ENCODE measurements at regions not wholly inside any gene's neighbourhood (a gene's known extent, or its start where the extent isn't known, plus 50 kb on each side); places are given as distances from the start of the nearest gene placed in this dataset.

DNA sequence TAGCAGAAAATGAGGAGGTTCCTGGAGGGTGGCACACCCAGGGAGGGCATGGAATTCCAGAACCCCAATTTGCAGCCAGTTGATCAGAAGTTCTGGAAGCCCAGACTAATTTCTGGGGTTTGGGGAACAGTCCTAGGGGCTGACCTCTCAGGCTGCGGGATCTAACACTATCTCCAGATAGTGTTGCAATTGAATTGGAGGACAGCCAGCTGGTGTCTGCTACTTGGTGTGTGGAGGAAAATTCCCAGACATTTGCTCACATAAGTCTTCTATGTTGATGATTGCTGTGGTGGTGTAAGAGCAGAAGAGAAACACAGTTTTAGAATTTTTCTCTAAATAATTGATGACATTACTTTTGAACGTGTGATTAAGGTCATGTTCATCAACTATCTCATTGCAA, 154.3 kb upstream of the RNPC3 start:
- H3K36me3 Mint-ChIP-seq = no peaks in the 10 kb centered on the region
- H3K4me1 Mint-ChIP-seq = no peaks in the 10 kb centered on the region
- ATAC-seq (no peak), DNase-seq (ENCODE audit: low spot score in 2 of 2) (no peak)
- no peak overlapping the region for H3K27ac Mint-ChIP-seq
- H3K9me3 Mint-ChIP-seq = peaks cover 2% of the 10 kb centered on the region
- H3K4me3 Mint-ChIP-seq = no peak overlapping the region

DNA sequence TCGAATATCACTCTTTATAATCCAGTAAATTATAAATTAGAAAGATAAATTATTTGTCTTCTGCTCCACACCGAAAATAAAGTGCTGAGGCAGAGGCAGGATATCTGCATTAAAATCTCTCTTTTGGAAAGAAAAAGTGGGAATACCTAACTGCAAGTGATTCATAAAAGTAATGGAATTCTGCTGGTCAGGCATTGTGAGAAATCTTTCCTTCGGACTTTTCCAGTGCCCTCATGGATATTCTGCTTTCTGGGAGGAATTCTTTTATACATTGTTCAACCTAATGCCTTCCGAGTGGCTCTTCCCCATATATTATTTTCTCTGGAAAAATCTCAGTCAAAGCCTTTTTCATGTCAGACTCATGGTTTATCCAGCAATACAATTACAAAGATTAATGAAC, 158.3 kb upstream of the RNPC3 start:
- no peaks in the 10 kb centered on the region for H3K4me1 Mint-ChIP-seq
- H3K27ac Mint-ChIP-seq = no peak overlapping the region
- H3K4me3 Mint-ChIP-seq = no peak overlapping the region
- H3K9me3 Mint-ChIP-seq = no peaks in the 10 kb centered on the region
- no peaks in the 10 kb centered on the region for H3K36me3 Mint-ChIP-seq
- no peak for ATAC-seq
- DNase-seq (ENCODE audit: low spot score in 2 of 2) = no peak

DNA sequence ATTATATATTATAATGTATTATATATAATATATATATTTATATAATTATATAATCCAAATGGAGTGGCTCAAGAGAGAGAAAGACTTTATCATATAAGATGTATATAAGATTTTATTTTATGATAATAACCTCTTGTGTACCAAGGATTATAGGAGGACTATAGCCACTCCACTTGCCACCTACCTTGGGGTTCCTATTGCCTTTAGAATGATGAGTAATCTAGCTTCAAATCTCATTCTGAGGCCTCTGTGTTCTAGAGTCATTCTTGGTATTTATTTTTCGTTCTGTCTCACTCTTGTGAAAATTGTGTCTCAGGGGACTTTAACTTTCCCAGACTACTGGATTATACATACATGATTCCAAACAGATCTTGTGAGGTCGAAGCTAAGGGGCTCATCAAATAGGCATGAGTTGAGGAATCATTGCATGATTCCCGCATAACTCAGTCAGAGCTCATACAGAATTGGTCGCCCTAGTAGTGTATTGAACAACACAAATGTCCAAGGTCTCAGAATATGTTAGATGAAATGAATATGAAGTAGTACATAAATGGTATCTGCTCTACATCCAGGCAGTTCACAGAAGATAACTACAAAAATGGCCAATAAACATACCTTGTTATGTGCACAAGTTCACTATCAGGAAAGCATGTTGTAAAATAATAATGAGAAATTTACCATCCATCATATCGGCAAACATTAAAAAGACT, 159.5 kb upstream of the RNPC3 start:
- Mint-ChIP-seq H3K36me3 (no peaks in the 10 kb centered on the region), H3K27ac (no peak overlapping the region), H3K4me3 (no peak overlapping the region), H3K9me3 (no peaks in the 10 kb centered on the region), H3K4me1 (no peaks in the 10 kb centered on the region)
- peak; percentile 78 for ATAC-seq
- DNase-seq (ENCODE audit: low spot score in 2 of 2) = no peak

DNA sequence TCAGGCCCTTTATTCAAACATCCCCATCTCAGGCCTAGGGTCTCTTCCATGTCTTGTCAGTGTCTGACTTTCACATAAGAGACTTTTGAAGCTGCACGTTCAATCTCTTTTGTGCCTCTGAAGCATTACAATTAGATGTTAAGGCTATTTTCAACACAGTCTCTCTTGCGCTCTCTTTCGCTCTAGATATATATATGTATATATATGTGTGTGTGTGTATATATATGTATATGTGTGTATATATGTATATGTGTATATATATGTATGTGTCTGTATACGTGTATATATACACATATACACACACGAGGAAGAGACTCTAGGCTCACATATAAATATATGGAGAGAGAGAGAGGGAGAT, 162.5 kb upstream of the RNPC3 start:
- no peak overlapping the region for H3K4me3 Mint-ChIP-seq
- H3K9me3 Mint-ChIP-seq = no peaks in the 10 kb centered on the region
- ATAC-seq = peak; percentile 61
- no peak overlapping the region for H3K27ac Mint-ChIP-seq
- no peak for DNase-seq (ENCODE audit: low spot score in 2 of 2)
- no peaks in the 10 kb centered on the region for H3K4me1 Mint-ChIP-seq
- no peaks in the 10 kb centered on the region for H3K36me3 Mint-ChIP-seq

DNA sequence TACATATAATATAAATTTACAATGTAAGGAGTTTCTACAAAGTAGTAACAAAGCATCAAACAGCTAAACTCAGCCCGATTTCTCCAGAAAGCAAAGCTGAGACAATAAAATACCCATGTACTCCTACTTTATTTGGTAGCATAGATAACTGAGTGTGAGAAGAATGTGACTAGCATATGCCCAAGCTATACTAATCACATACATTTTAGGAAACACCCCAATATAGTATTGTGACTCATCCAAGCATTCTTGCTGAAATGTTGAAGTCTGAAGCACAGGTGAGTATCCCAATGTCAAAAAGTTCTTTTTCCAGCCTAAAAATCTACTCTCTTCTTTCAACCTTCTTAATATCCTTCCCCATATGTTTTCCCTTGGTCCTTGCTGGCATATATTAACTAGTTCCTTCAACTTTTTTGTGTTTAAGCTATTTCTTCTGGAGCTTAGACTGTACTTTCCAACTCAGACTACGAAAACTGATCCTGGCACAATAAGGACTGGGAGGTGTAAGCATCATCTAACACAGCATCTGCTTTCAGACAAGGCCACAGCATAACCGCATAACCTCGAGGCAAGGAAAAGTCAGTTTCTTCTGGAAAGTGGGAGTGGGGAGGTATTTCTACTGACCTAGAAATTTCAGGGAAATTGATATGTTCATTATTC, 163.0 kb upstream of the RNPC3 start:
- DNase-seq (ENCODE audit: low spot score in 2 of 2) = peak in 1 of 2 donors; percentile 49
- Mint-ChIP-seq H3K27ac (no peak overlapping the region), H3K4me3 (no peak overlapping the region), H3K36me3 (no peaks in the 10 kb centered on the region), H3K9me3 (no peaks in the 10 kb centered on the region), H3K4me1 (no peaks in the 10 kb centered on the region)
- peak; percentile 70 for ATAC-seq

DNA sequence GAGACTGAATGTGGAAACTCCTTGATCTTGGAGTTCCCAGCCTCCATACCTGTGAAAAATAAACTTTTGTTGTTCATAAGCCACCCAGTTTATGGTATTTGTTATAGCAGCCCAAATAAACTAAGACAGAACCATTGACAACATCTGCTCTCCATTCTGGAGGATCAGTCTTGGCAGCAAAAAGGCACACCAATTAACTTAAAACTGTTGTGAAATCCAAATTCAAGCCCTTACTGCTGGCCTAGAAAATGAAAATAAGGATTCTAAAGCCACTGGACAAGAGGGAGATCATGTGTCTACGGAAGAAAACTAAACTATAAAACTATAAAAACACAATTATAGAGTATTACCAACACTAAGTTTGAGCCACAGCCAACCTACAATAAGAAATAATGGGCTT, 172.1 kb upstream of the RNPC3 start:
- Mint-ChIP-seq H3K4me1 (no peaks in the 10 kb centered on the region), H3K36me3 (no peaks in the 10 kb centered on the region), H3K27ac (no peak overlapping the region), H3K4me3 (no peak overlapping the region), H3K9me3 (peaks cover 1% of the 10 kb centered on the region)
- DNase-seq (ENCODE audit: low spot score in 2 of 2) (no peak), ATAC-seq (no peak)

DNA sequence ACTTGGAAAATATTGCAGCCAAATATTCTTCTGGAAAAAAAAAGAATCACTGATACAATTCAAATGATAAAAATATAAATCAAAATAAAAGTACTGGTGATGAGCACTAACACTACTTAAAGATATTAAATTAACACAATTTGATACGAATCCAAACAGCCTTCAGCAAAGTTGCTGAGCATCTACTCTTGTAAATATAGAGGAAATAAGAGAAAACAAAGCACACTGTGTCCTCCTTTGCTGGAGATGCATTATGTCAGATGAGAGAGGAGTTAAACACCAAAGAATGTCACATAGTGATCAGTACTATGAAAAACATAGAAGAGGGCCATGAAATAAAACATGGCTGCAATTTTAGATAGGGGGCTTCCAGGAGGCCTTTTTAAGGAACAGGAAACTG, 177.4 kb upstream of the RNPC3 start:
- ATAC-seq (no peak), DNase-seq (ENCODE audit: low spot score in 2 of 2) (no peak)
- no peaks in the 10 kb centered on the region for H3K4me1 Mint-ChIP-seq

DNA sequence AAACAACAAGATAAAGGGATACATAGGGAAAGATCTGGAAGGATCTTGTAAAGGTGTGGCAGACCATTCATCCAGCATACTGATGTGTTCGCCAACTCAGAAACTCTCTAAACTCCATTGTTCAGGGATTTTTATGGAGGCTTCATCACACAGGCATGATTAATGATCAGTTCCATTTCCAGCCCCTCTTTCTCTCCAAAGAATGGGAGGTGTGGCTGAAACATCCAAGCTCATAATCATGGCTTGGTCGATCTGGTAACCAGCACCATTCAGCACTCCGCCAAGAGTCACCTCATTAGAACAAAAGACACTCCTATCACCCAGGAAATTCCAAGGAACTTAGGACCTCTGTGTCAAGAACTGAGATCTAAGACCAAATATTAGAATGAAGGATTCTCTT, 180.6 kb upstream of the RNPC3 start:
- H3K27ac Mint-ChIP-seq = no peak overlapping the region
- no peak for DNase-seq (ENCODE audit: low spot score in 2 of 2)
- no peaks in the 10 kb centered on the region for H3K4me1 Mint-ChIP-seq

More for the DNA sequence above, 177.4 kb upstream of the RNPC3 start:
- no peak overlapping the region for H3K27ac Mint-ChIP-seq
- H3K4me3 Mint-ChIP-seq = no peak overlapping the region
- peaks cover 4% of the 10 kb centered on the region for H3K9me3 Mint-ChIP-seq
- no peaks in the 10 kb centered on the region for H3K36me3 Mint-ChIP-seq

DNA sequence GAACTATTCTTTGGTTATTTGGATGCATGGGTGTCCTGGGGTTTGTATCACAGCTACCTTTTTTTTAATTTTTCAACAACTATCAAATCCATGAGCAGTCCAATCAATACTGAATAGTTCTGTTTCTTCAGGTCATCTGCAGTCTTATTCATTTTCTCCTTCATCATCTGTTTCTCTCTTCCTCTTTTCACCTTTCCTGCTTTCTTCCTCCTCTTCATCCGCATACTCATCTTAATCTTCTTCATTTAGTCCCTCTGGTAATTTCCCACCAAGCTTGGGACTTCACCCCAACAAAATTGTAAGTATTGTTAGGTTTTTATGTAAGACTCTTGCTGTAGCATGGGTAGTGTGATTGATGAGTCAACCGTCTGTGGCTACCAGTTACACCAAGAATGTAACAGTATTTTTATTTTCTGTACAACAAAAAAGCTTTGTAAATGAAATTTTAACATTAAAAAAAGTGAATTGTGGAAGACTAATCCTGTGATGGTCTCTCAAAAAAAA, 184.1 kb upstream of the RNPC3 start:
- H3K9me3 Mint-ChIP-seq = peaks cover 3% of the 10 kb centered on the region
- no peaks in the 10 kb centered on the region for H3K4me1 Mint-ChIP-seq
- H3K36me3 Mint-ChIP-seq = no peaks in the 10 kb centered on the region
- no peak overlapping the region for H3K4me3 Mint-ChIP-seq
- DNase-seq (ENCODE audit: low spot score in 2 of 2) (no peak), ATAC-seq (no peak)
- H3K27ac Mint-ChIP-seq = no peak overlapping the region

More for the DNA sequence above, 180.6 kb upstream of the RNPC3 start:
- Mint-ChIP-seq H3K9me3 (peaks cover 4% of the 10 kb centered on the region), H3K36me3 (no peaks in the 10 kb centered on the region), H3K4me3 (no peak overlapping the region)
- ATAC-seq = no peak

DNA sequence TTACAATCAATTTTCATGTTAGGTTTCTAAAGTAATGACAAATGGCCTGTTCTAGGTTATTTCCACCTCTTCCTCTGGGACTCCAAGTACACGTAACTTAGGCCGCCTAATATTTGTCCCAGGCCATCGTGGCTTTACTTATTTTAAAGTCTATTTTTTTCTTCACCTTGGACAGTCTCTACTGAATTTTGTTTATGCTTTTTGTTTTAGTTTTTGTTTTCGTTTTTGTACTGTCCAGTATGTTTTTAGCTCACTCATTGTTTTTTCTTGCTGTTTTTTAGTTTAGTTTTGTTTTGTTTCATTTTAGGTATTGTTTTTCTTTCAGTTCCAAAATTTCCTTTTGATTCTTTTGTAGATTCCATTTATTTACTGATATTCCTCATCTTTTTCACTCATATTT, 187.7 kb upstream of the RNPC3 start:
- Mint-ChIP-seq H3K36me3 (no peaks in the 10 kb centered on the region), H3K4me3 (no peak overlapping the region), H3K9me3 (peaks cover 3% of the 10 kb centered on the region), H3K4me1 (no peaks in the 10 kb centered on the region), H3K27ac (no peak overlapping the region)
- DNase-seq (ENCODE audit: low spot score in 2 of 2) (no peak), ATAC-seq (no peak)

DNA sequence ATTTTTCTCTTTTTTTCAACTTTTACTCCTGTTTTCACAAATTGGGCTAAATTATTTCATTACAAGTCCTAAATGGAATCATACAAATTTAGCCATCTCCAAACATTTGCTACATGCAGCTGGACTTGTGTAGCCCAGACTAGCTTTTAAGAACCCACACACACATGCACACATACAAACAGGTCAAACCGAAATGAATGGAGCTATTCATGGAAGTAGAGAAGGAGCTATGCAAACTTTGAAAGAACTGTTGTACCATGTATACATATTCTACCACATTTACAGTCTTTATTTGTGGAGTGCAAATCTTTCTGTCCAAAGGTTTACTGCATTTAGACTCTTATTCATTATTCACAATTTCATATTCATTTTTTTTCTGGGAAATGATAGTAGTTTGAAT, 189.1 kb upstream of the RNPC3 start:
- no peak overlapping the region for H3K27ac Mint-ChIP-seq
- no peaks in the 10 kb centered on the region for H3K36me3 Mint-ChIP-seq
- no peak for DNase-seq (ENCODE audit: low spot score in 2 of 2)
- ATAC-seq = no peak
- no peaks in the 10 kb centered on the region for H3K4me1 Mint-ChIP-seq
- peaks cover 3% of the 10 kb centered on the region for H3K9me3 Mint-ChIP-seq
- no peak overlapping the region for H3K4me3 Mint-ChIP-seq

DNA sequence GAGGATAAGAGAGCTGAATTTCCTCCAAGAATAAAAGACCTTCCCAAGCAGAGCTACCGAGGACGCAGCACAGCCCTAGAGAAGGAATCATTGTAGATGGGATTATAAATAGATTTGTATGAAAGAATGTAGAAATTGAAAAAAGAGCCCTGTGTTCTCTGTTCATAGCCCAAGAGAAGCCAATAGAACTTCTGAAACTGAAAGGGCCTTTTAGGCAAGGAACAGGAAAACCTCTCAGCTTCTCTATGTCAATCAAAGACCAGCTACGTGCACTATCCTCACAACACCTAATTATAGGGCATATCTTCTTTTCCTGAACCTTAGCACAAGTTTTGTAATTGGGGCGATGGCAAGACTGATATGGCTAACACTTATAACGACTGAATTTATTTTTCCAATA, 192.4 kb upstream of the RNPC3 start:
- no peaks in the 10 kb centered on the region for H3K4me1 Mint-ChIP-seq
- no peak overlapping the region for H3K4me3 Mint-ChIP-seq
- DNase-seq (ENCODE audit: low spot score in 2 of 2) (no peak), ATAC-seq (no peak)
- H3K27ac Mint-ChIP-seq = no peak overlapping the region
- H3K9me3 Mint-ChIP-seq = peaks cover 7% of the 10 kb centered on the region
- H3K36me3 Mint-ChIP-seq = no peaks in the 10 kb centered on the region

DNA sequence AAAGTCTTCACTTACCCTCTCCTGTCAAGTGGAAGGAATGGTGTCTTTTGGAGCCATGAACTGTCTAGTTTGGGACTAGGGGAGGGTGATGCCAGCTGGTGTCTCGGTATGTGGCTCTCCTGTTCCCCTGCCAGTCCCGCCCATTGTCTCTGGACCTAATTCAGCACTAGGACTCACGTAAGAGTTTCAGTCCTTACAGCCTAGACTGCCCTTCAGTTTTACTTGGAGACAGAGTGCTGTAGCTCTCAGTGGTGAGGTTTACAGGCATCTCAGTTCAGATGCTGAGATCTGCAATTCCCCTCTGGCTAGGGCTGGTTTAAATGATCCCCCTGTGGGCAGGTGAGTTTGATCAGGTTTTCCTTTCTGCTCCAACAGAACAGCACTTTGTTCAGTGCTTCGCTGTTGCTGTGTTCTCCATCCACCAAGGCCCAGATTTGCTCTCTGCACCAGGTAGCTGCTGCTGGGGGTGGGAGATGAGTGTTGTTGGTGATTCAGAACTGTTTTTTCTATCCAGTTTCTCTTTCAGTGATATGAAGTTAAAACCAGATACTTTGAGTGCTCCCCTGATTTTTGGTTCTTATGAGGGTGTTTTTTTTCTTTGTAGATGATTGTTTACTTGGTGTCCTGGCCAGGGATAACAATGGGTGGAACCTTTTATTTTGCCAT, 198.3 kb upstream of the RNPC3 start:
- no peak overlapping the region for H3K27ac Mint-ChIP-seq
- no peaks in the 10 kb centered on the region for H3K4me1 Mint-ChIP-seq
- ATAC-seq (no peak), DNase-seq (ENCODE audit: low spot score in 2 of 2) (no peak)
- H3K9me3 Mint-ChIP-seq = peaks cover 14% of the 10 kb centered on the region
- no peaks in the 10 kb centered on the region for H3K36me3 Mint-ChIP-seq
- no peak overlapping the region for H3K4me3 Mint-ChIP-seq

DNA sequence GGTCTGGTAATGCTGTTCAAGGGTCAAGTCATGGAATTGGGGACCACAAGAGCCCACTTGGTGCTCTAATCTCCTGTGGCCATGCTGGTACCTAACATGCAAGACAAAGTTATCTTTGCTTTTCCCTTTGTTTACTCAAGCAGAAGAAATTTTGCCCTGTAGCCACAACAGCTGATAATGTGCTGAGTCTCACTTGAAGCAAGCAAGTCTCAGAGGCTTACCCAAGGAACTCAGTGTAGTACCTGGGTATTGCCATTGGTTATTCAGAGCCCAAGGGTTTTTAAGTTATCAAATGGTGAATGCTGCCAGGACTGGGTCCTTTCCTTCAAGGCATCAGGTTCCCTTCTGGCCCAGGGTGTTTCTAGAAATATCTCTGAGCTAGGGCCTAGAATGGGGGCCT, 198.9 kb upstream of the RNPC3 start:
- Mint-ChIP-seq H3K4me1 (no peaks in the 10 kb centered on the region), H3K4me3 (no peak overlapping the region), H3K27ac (no peak overlapping the region), H3K36me3 (no peaks in the 10 kb centered on the region), H3K9me3 (peaks cover 17% of the 10 kb centered on the region)
- ATAC-seq (no peak), DNase-seq (ENCODE audit: low spot score in 2 of 2) (no peak)

DNA sequence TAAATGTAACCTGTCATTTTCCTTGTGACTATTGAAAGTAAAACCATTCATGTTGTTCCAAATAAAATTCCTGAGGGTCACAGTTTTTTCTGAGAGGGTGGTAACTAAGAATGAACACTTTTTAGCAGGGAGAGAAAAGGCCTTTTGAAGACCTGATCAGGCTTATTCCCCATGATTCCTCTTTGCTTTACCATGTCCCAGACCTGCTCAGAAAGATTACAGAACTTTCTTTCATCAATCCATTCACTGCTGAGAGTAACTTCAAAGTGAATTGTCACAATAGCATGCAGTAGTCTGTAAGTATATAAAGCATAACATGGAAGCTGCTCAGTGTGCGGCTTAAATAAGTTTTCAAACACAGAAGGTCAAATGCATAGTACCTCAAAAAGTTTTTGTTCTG, 201.5 kb upstream of the COL11A1 start:
- Mint-ChIP-seq H3K4me3 (no peak overlapping the region), H3K27ac (no peak overlapping the region), H3K9me3 (peaks cover 2% of the 10 kb centered on the region), H3K36me3 (no peaks in the 10 kb centered on the region), H3K4me1 (no peaks in the 10 kb centered on the region)
- no peak for DNase-seq (ENCODE audit: low spot score in 2 of 2)
- ATAC-seq = no peak

DNA sequence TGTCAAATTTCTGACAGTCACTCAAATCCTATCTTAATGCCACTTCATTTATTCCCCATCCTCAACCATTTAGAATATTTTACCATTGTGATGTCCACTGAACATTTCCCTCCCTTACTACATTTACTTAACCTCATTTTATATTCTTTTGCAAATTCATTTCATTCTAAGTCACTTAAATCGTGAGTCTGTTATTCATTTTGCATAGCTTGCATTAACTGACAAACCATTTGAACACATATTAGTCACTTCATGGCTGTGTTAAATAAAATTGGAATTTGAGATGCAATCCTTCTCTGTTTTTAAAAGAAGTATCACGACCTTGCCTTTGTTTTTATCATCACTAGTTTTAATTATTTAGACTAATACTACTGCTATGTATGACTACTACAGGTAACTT, 199.4 kb upstream of the COL11A1 start:
- Mint-ChIP-seq H3K4me3 (no peak overlapping the region), H3K36me3 (no peaks in the 10 kb centered on the region), H3K9me3 (peaks cover 2% of the 10 kb centered on the region), H3K27ac (no peak overlapping the region), H3K4me1 (no peaks in the 10 kb centered on the region)
- ATAC-seq = no peak
- no peak for DNase-seq (ENCODE audit: low spot score in 2 of 2)

All from stimulated activated effector memory CD8-positive, alpha-beta T cell treated with anti-CD3 and anti-CD28 coated beads, Interleukin-12 subunit alpha, Interleukin-12 subunit beta, amount 100 ng/mL, for 72 hours (primary cell).